OCI-LY3 (cell line): ENCODE measurements at regions not wholly inside any gene's neighbourhood (a gene's known extent, or its start where the extent isn't known, plus 50 kb on each side); places are given as distances from the start of the nearest gene placed in this dataset.

Experiments
- CTCF ChIP-seq: fragments of 200-600, 300-600 bp; sonication (generic); IDR thresholded peaks from 2 replicates; pipeline ENCODE4 v1.5.1; 2014; ENCODE audit warnings: antibody characterized with exemption, low read length, low read depth
- EZH2phosphoT487 ChIP-seq: fragments of 200-600 bp; shearing (Covaris generic); IDR thresholded peaks from 2 replicates; pipeline ENCODE4 v1.6.1; 2018; ENCODE audit warnings: antibody characterized with exemption, mixed run types, low read depth

GRCh38 chr14:94839348-94839747 is 69.4 kb upstream of the GSC start:
- TF ChIP-seq CTCF (no peak), EZH2phosphoT487 (no peak)
